Heart left ventricle (tissue), 16 donors: ENCODE measurements at regions not wholly inside any gene's neighbourhood (a gene's known extent, or its start where the extent isn't known, plus 50 kb on each side); places are given as distances from the start of the nearest gene placed in this dataset.

ENCODE experiments used
- ATAC-seq, 4 donors: fragments of 200-7000 bp; cut with Tn5 transposase; one replicate each; pipeline ENCODE4 v1.9.1; 2020 to 2022; ENCODE audit warnings: moderate library complexity in 4 of 4, mild to moderate bottlenecking in 3 of 4, moderate number of reproducible peaks in 1 of 4
- DNase-seq, 5 donors: peaks; one replicate each; pipeline ENCODE4 v3.0.0-alpha.2; 2020
- H3K27ac ChIP-seq, 12 donors: fragments of 200-600 bp; sonication (generic) in 4 of 12; one replicate each; pipeline versions ENCODE4 v1.5.0 to v1.8.0; 2016 to 2022; ENCODE audit warnings: mild to moderate bottlenecking in 2 of 12
- H3K27me3 ChIP-seq, 9 donors: fragments of 200-600 bp; sonication (generic) in 2 of 9; one replicate each; pipeline versions ENCODE4 v1.5.1 to v1.8.0; 2016 to 2022; ENCODE audit warnings: mild to moderate bottlenecking in 3 of 9
- H3K36me3 ChIP-seq, 9 donors: fragments of 200-600 bp; sonication (generic) in 2 of 9; one replicate each; pipeline versions ENCODE4 v1.5.0 to v1.8.0; 2018 to 2022; ENCODE audit warnings: mild to moderate bottlenecking in 2 of 9
- H3K4me1 ChIP-seq, 12 donors: fragments of 200-600 bp; sonication (generic) in 4 of 12; one replicate each; pipeline versions ENCODE4 v1.5.0 to v1.8.0; 2016 to 2022; ENCODE audit warnings: mild to moderate bottlenecking in 3 of 12
- H3K4me3 ChIP-seq, 12 donors: fragments of 200-600 bp; sonication (generic) in 4 of 12; one replicate each; pipeline versions ENCODE4 v1.5.0 to v1.8.0; 2017 to 2022; ENCODE audit warnings: mild to moderate bottlenecking in 9 of 12, moderate library complexity in 4 of 12
- H3K9me3 ChIP-seq, 12 donors: fragments of 200-600 bp; sonication (generic) in 4 of 12; one replicate each; pipeline versions ENCODE4 v1.5.0 to v1.8.0; 2016 to 2022; ENCODE audit warnings: mild to moderate bottlenecking in 1 of 12
- CTCF ChIP-seq, 12 donors: fragments of 200-600 bp; sonication (generic) in 4 of 12; IDR thresholded peaks; one replicate each; pipeline versions ENCODE4 v1.5.0 to v1.8.0; 2018 to 2022; ENCODE audit warnings: antibody characterized with exemption in 12 of 12, mild to moderate bottlenecking in 5 of 12
- POLR2A ChIP-seq, 2 donors: fragments of 450-650 bp; IDR thresholded peaks; one replicate each; pipeline ENCODE4 v1.6.1; 2017; ENCODE audit warnings: antibody characterized with exemption in 2 of 2, mild to moderate bottlenecking in 2 of 2, moderate library complexity in 2 of 2
- WGBS, 4 donors: extraction: QIAGEN DNeasy Blood & Tissue Kit in 2 of 4; methylation state at CpG; one replicate each; pipeline versions ENCODE4 v1.1.5 to v1.1.7; 2013 to 2018; 5-methylcytosine and 5-hydroxymethylcytosine counted together
- intact Hi-C, 10 donors: fragments of 100-400 bp; cut with DNase I; formaldehyde crosslinking; loops; one replicate each; pipeline versions ENCODE4 v1.11.1 to v1.14.2; 2022
- donor health status: ischemic (EF 13 %, LVEDD 7.1; RV severe dilation, severe dysfunction).
- donor health status: healthy with polysubstance abuse.
- donor health status: DM: no; HTN: yes; CAD: no.
- donor health status: DM: no; HTN: no; CAD: no.
- donor health status: ischemic (EF 25% LVEDD 6.9; RV normal size, moderate dysfunction).
- donor health status: ischemic (EF 25% LVEDD 5.7; RV mildly dilated, moderate dysfunction).
- donor health status: healthy.
- donor health status: DM: yes; HTN: yes; CAD: no.
- donor health status: ischemic (EF 35%, LVEDD 5.7; RV mildly dilated, moderate dysfunction).
- donor health status: nonischemic (EF 11% LVEDD 7.7; RV severe dilation, severe dysfunction).
- donor health status: DM: yes; HTN: yes; CAD: no.
- donor health status: PGD.
- donor health status: ischemic (EF 29% LVEDD 5.4; RV normal size, mild dysfunction).
- donor health status: nonischemic (EF 23%, LVEDD 6.1; RV moderate dilation, normal function).

DNA sequence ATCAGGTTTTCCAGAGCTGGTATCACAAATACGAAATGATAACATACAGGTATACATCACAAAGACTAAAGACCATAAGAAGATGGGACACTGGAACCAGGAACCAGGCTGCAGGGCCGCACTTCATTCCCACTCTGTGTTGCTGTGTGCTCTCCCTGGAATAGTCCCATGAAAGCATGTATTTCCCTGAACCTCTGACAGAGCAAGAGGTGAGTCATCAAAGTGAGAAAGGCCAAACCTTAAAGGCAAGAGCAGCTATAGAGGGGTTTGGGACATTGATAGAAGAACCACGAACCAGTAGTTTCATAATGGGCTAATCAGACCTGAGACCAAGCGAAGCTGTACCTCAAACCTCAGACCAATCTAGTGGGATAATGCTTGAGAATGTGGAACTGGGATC is 283.0 kb upstream of the PRKD1 start:
- Histone ChIP-seq H3K4me1 (no peaks in the 10 kb centered on the region), H3K4me3 (no peak overlapping the region), H3K27ac (no peak overlapping the region), H3K36me3 (no peaks in the 10 kb centered on the region), H3K27me3 (peaks cover 0 to 6% (median 0%) of the 10 kb centered on the region in 9 donors), H3K9me3 (no peaks in the 10 kb centered on the region)
- intact Hi-C loops: loop anchor here in 9 of 10 donors (5.0 to 10.0 kb wide), 6 partner anchors 206 to 1458 kb away; no protein-coding TSS in a partner anchor
- TF ChIP-seq POLR2A (IDR thresholded peaks at IDR 0.05): no peak
- TF ChIP-seq CTCF (IDR thresholded peaks at IDR 0.05): no peak
- WGBS, 4 donors: 82 to 89% (median 86%) methylated on average over 4 of the region's 4 CpGs
- DNase-seq (no peak), ATAC-seq (no peak)

GRCh38 chr14:30211326-30211725 is 283.7 kb upstream of the PRKD1 start:
- no peaks in the 10 kb centered on the region for H3K36me3 ChIP-seq
- ATAC-seq (no peak), DNase-seq (no peak)
- H3K27me3 ChIP-seq: peaks cover 0 to 6% (median 0%) of the 10 kb centered on the region in 9 donors
- no peak overlapping the region for H3K4me3 ChIP-seq
- H3K4me1 ChIP-seq: no peaks in the 10 kb centered on the region
- H3K27ac ChIP-seq: no peak overlapping the region
- intact Hi-C loops: loop anchor here in 9 of 10 donors (5.0 to 10.0 kb wide), 6 partner anchors 207 to 1459 kb away; no protein-coding TSS in a partner anchor
- TF ChIP-seq POLR2A (IDR thresholded peaks at IDR 0.05): no peak
- TF ChIP-seq CTCF (IDR thresholded peaks at IDR 0.05): no peak
- no peaks in the 10 kb centered on the region for H3K9me3 ChIP-seq

DNA sequence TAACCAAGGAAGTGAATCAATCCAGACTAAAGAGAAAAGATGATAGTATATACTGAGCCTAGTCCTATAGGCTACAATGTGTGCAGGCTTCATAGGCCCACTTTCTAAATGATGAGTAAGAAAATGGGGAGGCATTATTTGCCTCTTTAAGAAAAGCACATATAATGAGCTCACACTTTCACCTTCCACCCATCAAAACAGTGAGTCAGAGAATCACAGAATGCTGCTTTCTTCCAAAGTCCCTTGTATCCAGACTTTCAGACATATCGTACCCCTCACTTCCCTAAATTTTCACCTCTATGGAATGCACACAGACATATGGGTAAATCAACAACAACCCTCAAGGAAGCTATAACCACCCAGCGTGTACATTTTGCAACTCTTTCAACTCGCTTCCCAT is 286.4 kb upstream of the PRKD1 start:
- H3K4me1 ChIP-seq: no peaks in the 10 kb centered on the region
- H3K27me3 ChIP-seq: peaks cover 0 to 6% (median 0%) of the 10 kb centered on the region in 9 donors
- DNase-seq (no peak), ATAC-seq (no peak)
- no peaks in the 10 kb centered on the region for H3K9me3 ChIP-seq
- no peaks in the 10 kb centered on the region for H3K36me3 ChIP-seq
- intact Hi-C loops: loop anchor here in 9 of 10 donors (2.0 to 10.0 kb wide), 7 partner anchors 209 to 1462 kb away; no protein-coding TSS in a partner anchor
- no peak overlapping the region for H3K4me3 ChIP-seq
- WGBS, 4 donors: 70 to 78% (median 71%) methylated on average over 3 of the region's 3 CpGs
- H3K27ac ChIP-seq: no peak overlapping the region
- TF ChIP-seq CTCF (IDR thresholded peaks at IDR 0.05) (no peak), POLR2A (IDR thresholded peaks at IDR 0.05) (no peak)

- DNase-seq (no peak), ATAC-seq (peak in 2 of 4 donors; percentile 33 to 41)
- no peak overlapping the region for H3K4me3 ChIP-seq
- H3K36me3 ChIP-seq: no peaks in the 10 kb centered on the region
- 0 to 2% (median 2%) methylated on average over 2 of the region's 2 CpGs for WGBS, 4 donors
- intact Hi-C loops: loop anchor here (2.0 to 10.0 kb wide), 7 partner anchors 210 to 1462 kb away; no protein-coding TSS in a partner anchor
- peaks cover 0 to 6% (median 0%) of the 10 kb centered on the region in 9 donors for H3K27me3 ChIP-seq
- no peaks in the 10 kb centered on the region for H3K4me1 ChIP-seq
- peak in 11 of 12 donors; percentile 36 to 67 (median 55) for TF ChIP-seq CTCF (IDR thresholded peaks at IDR 0.05)
- no peak for TF ChIP-seq POLR2A (IDR thresholded peaks at IDR 0.05)
- H3K9me3 ChIP-seq: no peaks in the 10 kb centered on the region
- no peak overlapping the region for H3K27ac ChIP-seq
These were observed 286.9 kb upstream of the PRKD1 start for GRCh38 chr14:30214461-30215090.
